22Rv1 (cell line): ENCODE measurements at regions not wholly inside any gene's neighbourhood (a gene's known extent, or its start where the extent isn't known, plus 50 kb on each side); places are given as distances from the start of the nearest gene placed in this dataset.

Experiments
- CTCF ChIP-seq: fragments of 450-650 bp; IDR thresholded peaks from 2 replicates; pipeline ENCODE4 v1.5.1; 2017; ENCODE audit warnings: mild to moderate bottlenecking
- ZFX ChIP-seq: fragments of 450-650 bp; IDR thresholded peaks from 2 replicates; pipeline ENCODE4 v1.6.1; 2017; ENCODE audit warnings: antibody characterized with exemption, borderline replicate concordance

GRCh38 chr4:135250040-135250439 lies 1048.5 kb upstream of the PABPC4L start:
- TF ChIP-seq CTCF (no peak), ZFX (no peak)
